GM21717 (cell line): ENCODE measurements at regions not wholly inside any gene's neighbourhood (a gene's known extent, or its start where the extent isn't known, plus 50 kb on each side); places are given as distances from the start of the nearest gene placed in this dataset.
"Not testable (repeated sequence)": the region's sequence is repeated elsewhere in the genome, so short reads cannot be mapped to it uniquely, and the experiment has no call there.

Experiments
- ATAC-seq: cut with Tn5 transposase; IDR thresholded peaks from one replicate; pipeline ENCODE4 v1.9.1; 2021; ENCODE audit warnings: mild to moderate bottlenecking, moderate library complexity; ENCODE audit not compliant: unreplicated experiment

DNA sequence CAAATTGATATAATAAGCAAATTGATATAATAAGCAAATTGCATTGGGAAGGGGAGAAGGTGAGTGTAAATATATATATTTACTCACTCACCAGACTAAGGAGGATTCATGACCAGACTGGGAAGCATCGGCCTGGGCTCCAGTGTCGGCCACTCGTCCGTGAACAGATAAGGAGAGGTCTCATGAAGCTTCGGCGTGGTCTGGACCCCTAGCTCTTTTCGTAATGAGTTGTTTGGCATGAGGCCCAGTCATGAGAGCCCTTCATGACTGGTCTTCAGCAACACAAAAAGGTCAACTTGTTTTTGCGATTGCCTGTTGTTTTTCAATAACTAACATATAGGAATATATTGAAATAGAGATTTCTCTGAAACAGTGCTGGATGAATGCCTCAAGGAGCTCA is 222.9 kb upstream of the KCNK2 start:
- no peak for ATAC-seq

DNA sequence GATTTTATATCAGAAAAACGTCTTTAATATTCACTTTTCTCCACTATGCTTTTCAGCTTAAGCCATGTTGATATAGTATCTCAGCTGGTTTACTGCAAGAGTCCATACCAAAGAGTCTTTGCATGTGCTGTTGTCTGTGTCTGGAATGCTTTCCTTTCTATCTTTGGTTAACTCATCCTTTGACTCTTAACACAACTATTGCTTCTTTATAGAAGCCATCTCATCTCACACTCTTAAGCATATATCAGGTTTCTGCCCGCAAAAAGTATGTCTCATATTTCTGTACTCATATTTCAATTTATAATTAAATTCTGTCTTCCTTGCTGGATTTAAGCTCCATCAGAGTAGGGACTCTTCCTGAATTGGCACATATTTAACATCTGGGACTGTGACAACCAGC is 220.9 kb upstream of the KCNK2 start:
- no peak for ATAC-seq

DNA sequence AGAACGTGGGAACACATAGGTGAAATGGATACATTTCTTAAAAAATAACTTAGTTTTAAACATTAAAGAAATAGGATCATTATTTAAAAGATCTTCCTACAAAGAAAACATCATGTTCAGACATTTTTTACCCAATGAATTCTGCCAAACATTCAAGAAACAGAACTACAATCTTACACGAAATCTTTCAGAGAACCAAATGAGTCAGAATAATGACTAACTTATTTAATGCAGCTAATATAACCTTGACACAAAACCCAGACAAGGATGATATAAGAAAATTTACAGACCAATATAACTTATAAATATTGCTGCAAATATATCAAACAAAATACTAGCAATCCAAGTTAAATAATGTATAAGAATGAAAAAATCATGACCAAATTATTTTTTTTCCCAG is 220.1 kb upstream of the KCNK2 start:
- ATAC-seq: no peak

DNA sequence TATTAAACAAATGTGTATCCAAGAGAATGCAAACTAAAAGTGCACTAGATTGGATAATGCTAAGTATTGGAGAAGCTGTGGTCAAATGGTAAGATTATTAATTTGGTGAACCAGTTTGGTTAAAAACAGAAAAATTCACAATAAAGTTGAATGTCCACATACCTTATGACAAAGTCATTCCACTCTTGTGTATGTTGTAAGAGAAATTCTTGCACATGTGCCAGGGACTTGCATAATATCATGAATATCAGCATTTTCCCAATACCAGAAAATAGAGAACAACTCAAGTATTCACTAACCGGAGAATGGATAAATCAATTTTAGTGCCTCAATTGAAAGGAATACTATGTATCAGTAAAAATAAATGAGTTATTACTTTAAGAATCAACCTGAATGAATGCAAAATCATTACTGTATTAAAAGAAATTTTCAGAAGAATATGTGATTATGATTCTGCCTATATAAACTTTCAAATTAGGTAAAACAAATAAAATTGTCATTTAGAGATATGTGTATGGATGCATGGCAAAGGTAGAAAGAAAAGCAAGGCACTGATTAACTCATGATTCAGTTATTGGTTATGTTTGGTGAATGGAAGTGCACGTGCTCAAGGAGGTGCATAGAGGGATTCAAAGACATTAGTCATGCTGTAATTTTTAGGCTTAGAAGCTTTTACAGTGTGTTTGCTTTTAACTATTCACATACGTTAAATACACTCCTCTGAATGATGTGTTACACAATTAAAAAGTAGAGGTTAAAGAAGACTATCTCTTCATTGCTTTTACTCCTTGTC is 217.4 kb upstream of the KCNK2 start:
- no peak for ATAC-seq

DNA sequence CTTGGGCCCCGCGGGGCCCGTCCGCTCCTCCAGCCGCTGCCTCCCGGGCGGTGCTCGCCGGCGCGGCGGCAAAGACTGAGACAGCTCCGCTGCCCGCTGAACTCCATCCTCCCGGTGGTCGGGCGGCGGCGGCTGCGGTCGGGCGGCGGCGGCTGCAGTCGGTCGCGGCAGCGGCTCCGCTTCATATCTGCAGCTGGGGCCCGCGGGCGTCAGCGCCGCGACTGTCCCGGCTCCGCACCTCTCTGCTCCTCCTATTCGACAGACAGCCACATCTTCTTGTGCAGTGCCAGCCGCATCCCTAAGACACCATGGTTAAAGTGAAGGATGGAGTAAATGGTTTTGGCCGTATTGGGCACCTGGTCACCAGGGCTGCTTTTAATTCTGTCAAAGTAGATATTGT is 212.1 kb upstream of the KCNK2 start:
- ATAC-seq: not testable (repeated sequence)

DNA sequence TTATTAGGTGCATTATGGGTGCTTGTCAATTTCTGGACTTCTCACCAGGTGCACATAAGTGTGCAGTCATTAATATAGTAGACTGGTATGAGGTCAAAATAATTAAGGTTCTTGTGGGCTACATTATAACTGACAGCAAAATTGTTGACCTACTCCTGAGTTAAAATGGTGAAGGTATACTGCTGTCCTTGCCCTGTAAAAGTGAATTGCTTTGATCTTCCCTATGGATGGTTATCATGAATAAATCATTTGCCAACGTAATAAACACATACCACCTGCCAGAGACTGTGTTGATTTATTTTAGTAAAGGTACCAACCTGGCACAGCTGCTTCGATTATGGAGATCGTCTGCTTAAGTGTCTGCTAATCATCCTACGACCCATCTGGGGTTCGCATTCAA is 201.6 kb upstream of the KCNK2 start:
- ATAC-seq: no peak

DNA sequence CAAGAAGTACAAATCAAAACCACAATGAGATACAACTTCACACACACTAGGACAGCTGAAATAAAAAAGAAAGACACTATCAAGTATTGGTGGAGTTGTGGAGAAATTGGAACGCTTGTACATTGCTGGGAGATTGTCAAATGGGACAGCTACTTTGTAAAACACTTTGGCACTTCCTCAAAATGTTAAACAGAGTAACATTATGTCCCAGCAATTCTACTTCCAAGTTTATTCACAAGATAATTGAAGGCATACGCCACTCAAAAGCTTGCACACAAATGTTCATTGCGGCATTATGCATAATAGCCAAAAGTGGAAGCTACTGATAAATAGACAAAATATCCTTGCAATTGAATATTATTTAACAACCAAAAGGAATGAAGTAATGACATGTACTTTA is 199.9 kb upstream of the KCNK2 start:
- no peak for ATAC-seq

DNA sequence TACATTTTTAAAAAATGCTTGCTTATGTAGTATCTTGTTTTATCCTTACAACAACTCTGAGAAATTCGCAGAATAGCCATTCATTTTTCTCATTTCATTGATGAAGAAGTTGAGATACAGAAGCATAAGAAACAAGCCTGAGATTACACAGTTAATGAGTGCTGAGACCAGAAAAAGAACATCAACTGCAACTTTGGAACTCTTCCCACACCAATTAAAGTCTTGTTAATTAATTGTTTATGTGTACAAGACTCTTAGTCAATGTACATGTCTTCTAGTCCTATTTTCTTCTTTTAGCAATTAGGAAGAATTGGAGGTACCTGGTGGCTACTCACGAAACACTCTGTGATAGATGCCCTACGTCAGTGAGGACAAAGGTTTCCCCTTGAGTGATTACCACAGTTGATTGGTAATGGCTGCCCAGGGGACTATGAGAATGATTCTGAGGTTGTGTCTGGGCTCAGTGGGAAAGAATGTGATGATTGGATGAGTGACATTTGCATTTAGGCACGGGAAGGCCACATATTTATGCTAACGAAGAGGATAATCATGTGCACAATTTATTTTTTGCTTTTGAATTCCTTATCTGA is 187.4 kb upstream of the KCNK2 start:
- no peak for ATAC-seq

DNA sequence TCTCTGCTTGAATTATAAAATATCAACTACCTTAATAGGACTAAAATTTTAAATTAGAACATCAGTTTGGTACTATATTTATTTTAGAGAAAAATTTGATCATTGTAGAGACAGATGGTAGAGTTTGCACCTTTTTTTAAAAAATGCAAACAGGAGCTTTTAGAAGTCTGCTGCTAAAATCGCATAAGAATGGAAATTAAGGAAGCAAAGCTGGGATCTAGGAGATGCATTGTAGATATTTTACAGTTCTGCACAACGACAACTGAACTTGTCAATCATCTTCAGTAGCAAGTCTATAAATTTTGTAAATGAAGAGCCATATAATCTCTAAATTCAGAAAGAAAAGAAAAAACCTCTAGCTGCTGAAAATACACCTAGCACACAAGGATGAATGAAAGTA is 185.6 kb upstream of the KCNK2 start:
- no peak for ATAC-seq

DNA sequence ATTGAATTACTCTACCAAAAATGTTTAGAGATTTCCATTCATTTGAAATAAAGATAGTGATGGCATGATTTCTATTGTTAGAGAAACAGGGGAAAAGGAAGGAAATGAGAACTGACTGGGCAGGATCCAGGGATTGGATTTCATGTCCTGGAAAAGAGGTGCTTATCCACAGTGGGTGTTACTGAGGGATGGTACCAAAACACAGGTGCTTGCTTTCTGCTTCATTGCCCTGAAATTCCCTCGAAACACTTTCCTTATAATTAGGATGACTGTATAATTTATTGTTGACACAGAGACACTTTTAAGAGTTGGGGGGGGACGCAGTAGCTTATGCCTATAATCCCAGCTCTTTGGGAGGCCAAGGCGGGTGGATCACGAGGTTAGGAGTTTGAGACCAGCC is 185.0 kb upstream of the KCNK2 start:
- no peak for ATAC-seq

DNA sequence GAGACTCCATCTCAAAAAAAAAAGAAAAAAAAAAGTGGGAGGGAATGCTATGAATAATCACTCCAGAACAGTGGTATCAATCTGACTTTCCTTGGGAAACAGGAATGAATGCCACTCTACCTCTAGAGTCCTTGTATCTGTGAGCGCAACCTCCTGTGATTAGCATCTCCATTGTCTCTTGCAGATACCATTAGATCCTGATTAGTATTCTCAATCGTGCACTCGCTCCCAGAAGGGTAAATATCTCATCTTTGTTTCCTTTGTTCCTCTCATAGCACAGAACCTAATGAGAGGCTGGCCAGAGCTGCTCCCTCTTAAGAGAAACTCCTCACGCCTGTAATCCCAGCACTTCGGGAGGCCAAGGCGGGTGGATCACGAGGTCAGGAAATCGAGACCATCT is 184.4 kb upstream of the KCNK2 start:
- no peak for ATAC-seq

DNA sequence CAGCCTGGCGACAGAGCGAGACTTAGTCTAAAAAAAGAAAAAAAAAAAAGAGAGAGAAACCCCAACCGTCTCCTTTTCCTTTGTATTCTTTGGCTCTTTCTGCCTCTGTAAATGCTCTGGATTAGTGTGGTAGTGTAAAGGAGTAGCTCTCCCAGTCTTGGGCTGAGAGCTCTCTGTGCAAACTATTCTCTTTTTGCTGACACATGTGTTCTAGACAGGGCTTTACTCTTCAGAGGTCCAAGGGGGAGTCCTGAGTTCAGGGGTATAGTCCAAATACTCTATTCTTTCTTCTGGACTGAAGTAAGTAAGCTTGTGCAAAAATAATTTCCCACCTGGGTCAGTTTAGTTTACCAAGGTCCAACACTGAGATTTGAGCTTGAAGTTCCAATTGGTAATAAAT is 183.8 kb upstream of the KCNK2 start:
- ATAC-seq: no peak

DNA sequence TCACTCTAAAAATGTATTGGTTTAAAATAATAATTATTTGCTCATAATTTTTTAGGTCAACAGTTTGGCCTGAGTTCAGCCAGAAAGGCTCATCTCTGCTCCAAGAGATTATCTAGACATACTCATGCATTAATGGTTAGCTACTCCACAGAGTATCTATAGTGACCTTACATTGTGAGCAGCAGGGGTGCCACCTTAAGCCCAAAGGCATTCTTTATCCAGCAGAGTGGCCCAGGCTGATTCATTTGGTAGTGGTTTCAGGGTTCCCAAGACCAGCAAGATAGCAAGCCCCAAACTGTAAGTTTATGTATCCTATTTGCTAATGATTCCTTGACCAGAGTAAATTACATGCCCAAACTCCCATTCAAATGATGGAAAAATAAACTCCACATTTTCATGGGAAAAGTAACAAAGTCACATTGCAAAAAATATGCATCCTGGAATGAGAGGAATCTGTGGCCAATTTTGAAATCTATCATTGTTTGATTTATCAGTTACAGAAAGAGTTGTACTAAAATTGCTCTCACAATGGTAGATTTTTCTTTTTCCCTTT is 182.6 kb upstream of the KCNK2 start:
- ATAC-seq: no peak

DNA sequence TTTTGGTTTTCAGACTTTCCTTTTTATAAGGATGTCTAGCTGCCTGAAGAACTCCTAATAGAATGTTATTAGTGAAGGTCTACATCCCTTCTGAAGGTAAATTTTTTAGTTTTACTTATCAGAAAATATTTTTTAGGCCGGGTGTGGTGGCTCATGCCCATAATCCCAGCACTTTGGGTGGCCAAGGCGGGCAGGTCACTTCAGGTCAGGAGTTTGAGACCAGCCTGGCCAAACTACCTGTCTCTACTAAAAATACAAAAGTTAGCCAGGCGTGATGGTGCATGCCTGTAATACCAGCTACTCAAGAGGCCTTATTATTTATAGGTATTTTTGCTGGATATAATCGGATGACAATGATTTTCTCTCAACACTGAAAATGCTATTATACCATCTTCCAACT is 181.9 kb upstream of the KCNK2 start:
- ATAC-seq: no peak

DNA sequence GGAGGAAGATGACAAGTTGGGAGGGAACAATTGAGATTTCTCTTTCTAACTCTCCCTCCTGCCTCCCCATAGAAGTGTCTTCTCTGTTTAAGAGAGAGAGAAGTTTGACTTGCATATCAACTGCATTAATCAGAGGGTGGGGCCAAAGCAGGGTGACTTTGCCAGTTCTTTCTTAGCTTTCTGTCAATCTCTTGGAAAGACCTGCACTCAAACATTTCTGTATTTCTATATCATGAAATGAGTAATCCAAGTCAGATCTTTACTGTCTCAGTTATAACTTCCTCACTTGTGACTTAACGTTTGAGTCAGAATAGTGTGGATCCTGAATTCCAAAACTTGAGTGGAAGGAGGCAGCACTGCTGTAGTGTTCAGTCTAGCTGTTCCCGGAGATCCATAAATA is 180.8 kb upstream of the KCNK2 start:
- no peak for ATAC-seq

DNA sequence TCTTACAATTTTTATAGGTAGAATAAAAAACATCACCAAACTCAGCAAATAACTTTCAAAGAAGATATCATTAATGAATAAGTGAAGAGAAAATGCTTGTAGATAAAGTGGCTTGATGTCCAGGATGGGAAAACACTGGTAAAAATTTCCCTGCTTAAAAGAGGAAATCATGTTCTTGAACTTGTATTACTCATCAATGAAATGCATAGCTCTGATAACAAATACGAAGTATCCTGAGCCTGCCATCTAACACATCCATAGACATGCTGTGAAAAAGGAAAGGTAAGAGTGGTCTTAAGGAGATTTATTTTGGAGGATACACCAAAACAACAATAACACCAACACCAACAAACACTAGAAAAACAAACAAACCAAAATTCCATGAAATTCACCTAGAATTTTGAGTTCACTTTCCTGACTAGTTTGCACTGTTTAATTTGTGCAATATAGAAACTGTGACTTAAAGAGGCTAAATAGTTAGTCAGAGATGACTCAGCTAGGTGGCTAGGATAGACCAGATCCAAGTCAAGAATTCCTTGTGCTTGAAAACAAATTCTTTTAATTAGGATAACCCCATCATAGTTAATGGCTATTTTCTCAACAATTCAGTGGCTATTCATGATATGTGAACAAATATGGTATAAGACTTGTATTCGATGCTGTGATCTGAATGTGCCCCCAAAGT is 179.8 kb upstream of the KCNK2 start:
- ATAC-seq: no peak

DNA sequence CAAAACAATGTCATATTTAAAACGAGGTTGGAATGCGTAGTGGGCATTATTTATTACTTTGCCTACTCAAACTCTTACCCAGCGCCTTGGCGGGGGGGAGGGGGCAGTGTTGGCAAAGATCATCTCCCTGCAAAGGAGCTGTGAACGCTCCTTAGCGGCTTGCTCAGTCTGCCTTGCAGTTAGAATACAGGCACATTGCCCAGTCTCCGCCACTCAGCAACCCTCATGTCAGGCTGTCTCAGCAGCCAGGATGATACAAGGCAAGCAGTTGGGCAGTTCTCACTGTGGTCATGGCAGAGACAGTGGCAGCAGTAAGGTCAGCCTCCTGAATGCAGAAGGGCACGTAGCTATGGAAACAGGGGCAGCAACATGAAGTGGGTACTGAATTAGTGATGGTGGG is 170.4 kb upstream of the KCNK2 start:
- ATAC-seq: no peak

DNA sequence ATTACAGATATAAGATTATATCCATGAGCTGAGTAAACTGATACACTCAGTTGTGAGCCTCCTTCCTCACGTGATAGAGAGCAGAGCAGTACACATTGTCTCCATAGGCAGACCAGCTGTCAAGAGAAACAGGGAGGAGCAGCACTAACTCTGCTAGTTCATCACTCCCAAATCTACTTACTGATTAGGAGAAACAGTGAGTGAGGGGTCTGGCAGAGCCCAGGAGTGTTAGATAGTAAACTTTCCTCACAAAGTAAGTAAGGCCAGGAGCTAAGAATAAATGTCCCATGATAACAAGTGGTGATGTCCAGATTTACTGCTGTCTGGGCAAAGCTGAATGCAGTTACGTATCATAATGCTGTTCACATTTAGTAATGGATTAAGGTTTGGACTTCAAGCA is 168.6 kb upstream of the KCNK2 start:
- no peak for ATAC-seq

DNA sequence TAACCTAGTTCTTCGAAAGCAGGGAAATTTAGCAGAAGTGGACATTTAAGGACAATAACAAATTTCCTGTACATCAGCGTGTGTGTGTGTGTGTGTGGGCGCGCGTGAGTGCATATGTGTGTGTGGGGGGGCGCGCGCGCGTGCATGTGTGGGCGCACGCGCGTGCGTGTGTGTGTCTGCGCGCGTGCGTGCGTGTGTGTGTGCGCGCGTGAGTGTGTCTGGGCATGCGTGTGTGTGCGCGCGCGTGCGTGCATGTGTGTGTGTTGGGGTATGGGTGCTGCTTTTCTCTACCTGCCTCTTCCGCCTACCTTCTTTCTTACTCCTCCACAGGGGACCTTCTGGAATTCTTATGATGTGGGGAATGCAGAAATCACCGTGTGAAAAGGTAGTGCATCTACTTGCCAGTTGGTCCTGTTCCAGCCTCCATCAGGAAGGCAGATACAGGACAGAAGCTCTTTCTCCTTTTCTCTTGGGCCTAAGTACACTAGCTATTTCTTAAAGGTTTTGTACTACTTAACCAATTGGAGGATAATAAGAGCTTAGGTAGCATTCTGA is 165.4 kb upstream of the KCNK2 start:
- no peak for ATAC-seq

DNA sequence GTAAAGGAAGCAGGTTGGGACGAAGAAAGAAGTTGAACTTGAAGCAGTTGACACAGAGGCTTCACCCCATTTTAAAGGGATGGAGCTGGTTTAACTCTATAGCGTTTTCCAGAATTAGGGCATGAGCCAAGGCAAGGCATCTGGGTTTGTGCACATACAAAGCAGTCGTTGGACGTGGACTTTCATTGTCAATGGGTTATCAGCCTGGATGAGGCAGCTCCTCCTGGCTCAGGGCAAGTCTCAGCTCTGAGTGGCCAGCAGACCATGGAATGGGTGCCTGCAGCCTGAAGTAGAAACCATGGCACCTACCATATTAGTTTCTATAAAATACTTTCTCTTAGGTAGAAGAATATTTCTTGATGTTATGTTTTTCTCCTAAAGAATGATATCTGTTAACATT is 163.8 kb upstream of the KCNK2 start:
- no peak for ATAC-seq

DNA sequence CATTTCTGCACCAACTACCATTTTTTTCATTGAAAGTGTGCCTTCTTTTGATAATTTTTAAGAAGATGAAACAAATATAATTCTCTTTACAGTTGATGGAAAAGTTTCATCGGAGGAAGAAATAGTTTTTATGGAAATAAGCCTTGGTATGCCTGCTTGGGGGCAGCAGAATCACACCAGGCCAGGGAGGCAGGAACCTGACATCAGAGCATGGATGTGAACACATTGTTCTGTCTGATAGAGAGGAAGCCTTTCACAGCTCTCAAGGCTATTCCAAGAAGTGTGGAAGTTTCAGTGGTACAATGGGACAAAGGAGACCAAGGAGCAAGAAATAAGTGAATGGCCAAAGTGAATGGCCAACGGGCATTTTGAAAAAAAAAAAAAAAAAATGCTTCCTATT is 162.2 kb upstream of the KCNK2 start:
- no peak for ATAC-seq
